ENCODE measurements at regions not wholly inside any gene's neighbourhood (a gene's known extent, or its start where the extent isn't known, plus 50 kb on each side); places are given as distances from the start of the nearest gene placed in this dataset.

DNA sequence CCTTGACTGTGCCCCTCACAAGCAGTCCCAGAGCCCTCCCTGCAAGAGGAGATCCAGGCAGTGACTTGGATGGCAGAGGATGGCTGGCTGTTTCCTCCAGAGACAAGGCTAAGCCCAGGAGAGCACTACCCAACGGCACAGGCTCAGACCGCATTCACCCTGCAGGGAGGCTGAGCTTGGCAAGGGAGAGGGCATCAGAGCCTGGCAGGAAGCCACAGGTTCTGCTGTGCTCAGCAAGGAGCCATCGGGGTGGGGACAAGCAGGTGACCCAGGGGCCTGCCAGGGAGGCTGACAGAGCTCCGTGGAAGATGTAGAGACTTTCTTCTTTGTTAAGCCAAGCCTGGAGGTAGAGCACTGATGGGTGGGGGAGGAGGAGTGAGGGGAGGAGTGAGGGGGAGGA lies 159.2 kb upstream of the CST7 start:
- TF ChIP-seq, protein P1, sequence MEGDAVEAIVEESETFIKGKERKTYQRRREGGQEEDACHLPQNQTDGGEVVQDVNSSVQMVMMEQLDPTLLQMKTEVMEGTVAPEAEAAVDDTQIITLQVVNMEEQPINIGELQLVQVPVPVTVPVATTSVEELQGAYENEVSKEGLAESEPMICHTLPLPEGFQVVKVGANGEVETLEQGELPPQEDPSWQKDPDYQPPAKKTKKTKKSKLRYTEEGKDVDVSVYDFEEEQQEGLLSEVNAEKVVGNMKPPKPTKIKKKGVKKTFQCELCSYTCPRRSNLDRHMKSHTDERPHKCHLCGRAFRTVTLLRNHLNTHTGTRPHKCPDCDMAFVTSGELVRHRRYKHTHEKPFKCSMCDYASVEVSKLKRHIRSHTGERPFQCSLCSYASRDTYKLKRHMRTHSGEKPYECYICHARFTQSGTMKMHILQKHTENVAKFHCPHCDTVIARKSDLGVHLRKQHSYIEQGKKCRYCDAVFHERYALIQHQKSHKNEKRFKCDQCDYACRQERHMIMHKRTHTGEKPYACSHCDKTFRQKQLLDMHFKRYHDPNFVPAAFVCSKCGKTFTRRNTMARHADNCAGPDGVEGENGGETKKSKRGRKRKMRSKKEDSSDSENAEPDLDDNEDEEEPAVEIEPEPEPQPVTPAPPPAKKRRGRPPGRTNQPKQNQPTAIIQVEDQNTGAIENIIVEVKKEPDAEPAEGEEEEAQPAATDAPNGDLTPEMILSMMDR (IDR thresholded peaks at IDR 0.05): no peak
- TF ChIP-seq EZH2phosphoT487 (IDR thresholded peaks at IDR 0.05): no peak
- TF ChIP-seq EZH2 (IDR thresholded peaks at IDR 0.05): no peak

Measured in neural progenitor cell (in vitro differentiated cells).